Bone marrow (tissue), 2 donors: ENCODE measurements at regions not wholly inside any gene's neighbourhood (a gene's known extent, or its start where the extent isn't known, plus 50 kb on each side); places are given as distances from the start of the nearest gene placed in this dataset.

Source experiments
- DNase-seq, 2 donors: peaks; one replicate each; lab custom pipeline; 2025; lab: John Stamatoyannopoulos, UW

DNA sequence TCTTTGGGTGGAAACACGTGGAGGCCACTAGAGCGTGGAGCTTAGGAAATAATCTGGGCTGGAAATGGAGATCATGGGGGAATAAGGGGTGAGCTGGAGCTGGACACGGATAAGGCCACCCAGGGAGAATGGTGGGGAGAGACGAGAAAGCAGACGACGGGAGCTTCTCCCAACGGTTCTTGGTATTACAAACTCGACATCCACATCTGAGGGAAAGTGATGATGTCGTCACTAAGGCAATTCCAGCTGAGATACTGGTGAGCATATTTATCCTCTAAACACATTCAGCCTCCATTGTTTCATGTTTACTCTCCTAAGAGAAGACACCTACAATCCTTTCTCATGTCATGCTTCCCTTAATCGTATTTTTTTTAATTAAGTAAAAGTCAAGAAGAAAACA is 50.2 kb upstream of the SNX9 start:
- DNase-seq: no peak
